SK-N-SH (cell line): ENCODE measurements at regions not wholly inside any gene's neighbourhood (a gene's known extent, or its start where the extent isn't known, plus 50 kb on each side); places are given as distances from the start of the nearest gene placed in this dataset.
"Not testable (repeated sequence)": the region's sequence is repeated elsewhere in the genome, so short reads cannot be mapped to it uniquely, and the experiment has no call there.

Source experiments
- CTCF ChIA-PET: fragments of 300-600, 350-600 bp; formaldehyde crosslinking; extraction: SDS; loops from one replicate; lab custom pipeline; 2021; lab: Yijun Ruan, JAX
- POLR2A ChIA-PET: fragments of 350-600 bp; sonication (Branson Sonifier 250); formaldehyde crosslinking; extraction: SDS; loops from one replicate; lab custom pipeline; 2020; ENCODE audit warnings: antibody characterized with exemption, inconsistent platforms; lab: Yijun Ruan, JAX
- DNase-seq: peaks from one replicate; pipeline ENCODE4 v3.0.0; 2012
- H2AFZ ChIP-seq: fragments of 200-600 bp; sonication (generic); 2 replicates; pipeline ENCODE4 v1.8.1; 2016; ENCODE audit warnings: antibody characterized with exemption, mild to moderate bottlenecking, low read depth
- H3F3A ChIP-seq: fragments of 200-600 bp; sonication (generic); replicated peaks from 2 replicates; pipeline ENCODE3; 2016; ENCODE audit warnings: antibody characterized with exemption, mild to moderate bottlenecking; ENCODE audit not compliant: insufficient read depth
- H3K27ac ChIP-seq, 2 experiments: fragments of 200-500 bp in 1 of 2; fragments of 200-600 bp in 1 of 2; sonication (Bioruptor generic) in 1 of 2; sonication (generic), shearing (Covaris generic) in 1 of 2; 2 replicates each; pipeline versions ENCODE4 v1.5.1 to v1.6.1; 2014 to 2016; ENCODE audit warnings: low read depth in 2 of 2, inconsistent platforms in 1 of 2, low read length in 1 of 2, mild to moderate bottlenecking in 1 of 2, mixed read lengths in 1 of 2
- H3K27me3 ChIP-seq: fragments of 200-600 bp; sonication (generic), shearing (Covaris generic); 2 replicates; pipeline ENCODE4 v1.6.1; 2016; ENCODE audit warnings: mixed run types; ENCODE audit not compliant: insufficient read depth
- H3K36me3 ChIP-seq, 2 experiments: fragments of 200-500 bp in 1 of 2; fragments of 200-600 bp in 1 of 2; sonication (Bioruptor generic) in 1 of 2; sonication (generic) in 1 of 2; replicated peaks in 1 of 2; 2 replicates each; pipeline versions ENCODE3 to v1.5.1; 2014 to 2016; ENCODE audit warnings: low read length in 1 of 2, mild to moderate bottlenecking in 1 of 2; ENCODE audit not compliant: insufficient read depth in 2 of 2, control insufficient read depth in 1 of 2
- H3K4me1 ChIP-seq, 2 experiments: fragments of 200-500 bp in 1 of 2; fragments of 200-600 bp in 1 of 2; sonication (Bioruptor generic) in 1 of 2; sonication (generic), shearing (Covaris generic) in 1 of 2; 2 replicates each; pipeline versions ENCODE4 v1.5.1 to v1.6.1; 2014 to 2016; ENCODE audit warnings: low read depth in 1 of 2, low read length in 1 of 2, mixed run types in 1 of 2; ENCODE audit not compliant: insufficient read depth in 2 of 2, control insufficient read depth in 1 of 2
- H3K4me2 ChIP-seq: fragments of 200-600 bp; sonication (generic), shearing (Covaris generic); 2 replicates; pipeline ENCODE4 v1.6.1; 2017; ENCODE audit warnings: mixed run types
- H3K4me3 ChIP-seq, 2 experiments: fragments of 200-500 bp in 1 of 2; fragments of 200-600 bp in 1 of 2; sonication (Bioruptor generic) in 1 of 2; sonication (generic), shearing (Covaris generic) in 1 of 2; 2 replicates each; pipeline versions ENCODE4 v1.5.1 to v1.8.1; 2014 to 2016; ENCODE audit warnings: low read depth in 2 of 2, inconsistent platforms in 1 of 2, low read length in 1 of 2, mild to moderate bottlenecking in 1 of 2, mixed read lengths in 1 of 2, moderate library complexity in 1 of 2
- H3K79me2 ChIP-seq: fragments of 200-600 bp; sonication (generic); 2 replicates; pipeline ENCODE4 v1.8.1; 2017; ENCODE audit warnings: mild to moderate bottlenecking; ENCODE audit not compliant: insufficient read depth
- H3K9ac ChIP-seq: fragments of 200-600 bp; sonication (generic); 2 replicates; pipeline ENCODE4 v1.6.1; 2017; ENCODE audit warnings: mixed run types
- H3K9me2 ChIP-seq: fragments of 200-600 bp; sonication (generic); 2 replicates; pipeline ENCODE4 v1.6.1; 2017; ENCODE audit warnings: mixed run types
- H3K9me3 ChIP-seq: fragments of 200-600 bp; sonication (generic); 2 replicates; pipeline ENCODE4 v1.6.1; 2017; ENCODE audit warnings: mixed run types, mild to moderate bottlenecking, moderate library complexity
- H4K20me1 ChIP-seq: fragments of 200-600 bp; sonication (generic); 2 replicates; pipeline ENCODE4 v1.6.1; 2017; ENCODE audit warnings: mild to moderate bottlenecking, mixed run types; ENCODE audit not compliant: insufficient read depth
- ELF1 ChIP-seq: IDR thresholded peaks from 2 replicates; pipeline ENCODE4 v1.4.0; 2012
- EP300 ChIP-seq, 2 experiments: IDR thresholded peaks; 2 replicates each; pipeline versions ENCODE4 v1.4.0 to v1.6.1; 2012; ENCODE audit warnings: borderline replicate concordance in 1 of 2, low read depth in 1 of 2, low read length in 1 of 2
- GABPA ChIP-seq: IDR thresholded peaks from 2 replicates; pipeline ENCODE4 v1.4.0; 2012; ENCODE audit warnings: low read depth, mild to moderate bottlenecking
- MEF2A ChIP-seq: IDR thresholded peaks from 2 replicates; pipeline ENCODE4 v1.4.0; 2012; ENCODE audit warnings: low read depth, borderline replicate concordance
- MXI1 ChIP-seq: IDR thresholded peaks from 2 replicates; pipeline ENCODE4 v1.6.1; 2012; ENCODE audit warnings: mild to moderate bottlenecking, low read depth, low read length, improper control_type of control experiment
- NFIC ChIP-seq: IDR thresholded peaks from 2 replicates; pipeline ENCODE4 v1.4.0; 2012; ENCODE audit warnings: borderline replicate concordance
- RFX5 ChIP-seq: IDR thresholded peaks from 2 replicates; pipeline ENCODE4 v1.6.1; 2012; ENCODE audit warnings: mild to moderate bottlenecking, improper control_type of control experiment, low read length
- RXRA ChIP-seq: IDR thresholded peaks from 2 replicates; pipeline ENCODE4 v1.4.0; 2012; ENCODE audit warnings: low read depth, mild to moderate bottlenecking, borderline replicate concordance
- SMC3 ChIP-seq: IDR thresholded peaks from 2 replicates; pipeline ENCODE4 v1.6.1; 2012; ENCODE audit warnings: low read depth, low read length, improper control_type of control experiment
- TAF1 ChIP-seq: IDR thresholded peaks from 2 replicates; pipeline ENCODE4 v1.6.1; 2012; ENCODE audit warnings: low read depth, mild to moderate bottlenecking, low read length, moderate library complexity, borderline replicate concordance
- USF1 ChIP-seq: IDR thresholded peaks from 2 replicates; pipeline ENCODE4 v1.4.0; 2012; ENCODE audit warnings: low read depth, borderline replicate concordance
- USF2 ChIP-seq: fragments of 150-350 bp; IDR thresholded peaks from 2 replicates; pipeline ENCODE4 v1.6.1; 2017; ENCODE audit warnings: antibody characterized with exemption, low read length, low read depth, borderline replicate concordance
- ZBTB33 ChIP-seq: IDR thresholded peaks from 2 replicates; pipeline ENCODE4 v1.4.0; 2012; ENCODE audit warnings: low read depth, borderline replicate concordance
- WGBS: methylation state at CpG from one replicate; pipeline ENCODE4 v1.1.6; 2017; ENCODE audit warnings: low lambda C conversion rate; 5-methylcytosine and 5-hydroxymethylcytosine counted together

- H3K4me2 ChIP-seq, CTCF ChIA-PET, H4K20me1 ChIP-seq, H3K9me2 ChIP-seq, H3K9ac ChIP-seq, H2AFZ ChIP-seq, POLR2A ChIA-PET, H3K79me2 ChIP-seq, H3K4me3 ChIP-seq, H3K4me1 ChIP-seq, H3K36me3 ChIP-seq, H3K9me3 ChIP-seq, H3K27me3 ChIP-seq, H3K27ac ChIP-seq, DNase-seq, H3F3A ChIP-seq: not testable (repeated sequence)
- 87% methylated on average over 4 of the region's 9 CpGs for WGBS
These were observed 256.3 kb upstream of the GULP1 start for GRCh38 chr2:188035377-188035776.

GRCh38 chr2:188036786-188037185 lies 254.9 kb upstream of the GULP1 start:
- POLR2A ChIA-PET, H3K27me3 ChIP-seq, H3K9me3 ChIP-seq, H3K4me2 ChIP-seq, H3K4me1 ChIP-seq, H3K9ac ChIP-seq, H3K27ac ChIP-seq, H4K20me1 ChIP-seq, DNase-seq, H3K4me3 ChIP-seq, H3F3A ChIP-seq, H3K79me2 ChIP-seq, CTCF ChIA-PET, H3K9me2 ChIP-seq, H3K36me3 ChIP-seq, H2AFZ ChIP-seq: not testable (repeated sequence)
- 92% methylated on average over 5 of the region's 5 CpGs for WGBS

- no peak for DNase-seq
These were observed 252.4 kb upstream of the GULP1 start for GRCh38 chr2:188039307-188039706.

GRCh38 chr2:188042412-188042811 lies 249.3 kb upstream of the GULP1 start:
- ChIA-PET CTCF (interaction anchor here (1.5 kb wide), 1 partner anchor 21 kb away, joined by 3 read pairs; no protein-coding TSS in a partner anchor), POLR2A (no interaction called here)
- Histone ChIP-seq H3K79me2 (no peaks in the 10 kb centered on the region), H3K4me2 (no peak overlapping the region), H3K4me3 (no peak overlapping the region), H3K27me3 (no peaks in the 10 kb centered on the region), H2AFZ (peak overlapping the region; percentile 42; the same call in 1 of the 2 replicates), H3F3A (no peaks in the 10 kb centered on the region), H3K27ac (peak overlapping the region in 1 of 2 experiments; percentile 22; a peak in 1 of 4 replicates), H3K36me3 (no peaks in the 10 kb centered on the region), H4K20me1 (no peaks in the 10 kb centered on the region), H3K9me3 (no peaks in the 10 kb centered on the region), H3K9ac (no peak overlapping the region), H3K9me2 (no peaks in the 10 kb centered on the region), H3K4me1 (no peaks in the 10 kb centered on the region)
- DNase-seq = no peak
- TF ChIP-seq RXRA = no peak
- no peak for TF ChIP-seq USF2
- TF ChIP-seq USF1 = peak; percentile 65; the same call in 1 of the 2 replicates
- no peak for TF ChIP-seq MXI1
- no peak for TF ChIP-seq NFIC
- no peak for TF ChIP-seq MEF2A
- no peak for TF ChIP-seq SMC3
- TF ChIP-seq GABPA = no peak
- no peak for TF ChIP-seq RFX5
- TF ChIP-seq TAF1 = no peak
- TF ChIP-seq ZBTB33 = no peak
- TF ChIP-seq ELF1 = no peak
- TF ChIP-seq EP300 (IDR thresholded peaks at IDR 0.05; ENCODE audit: borderline replicate concordance in 1 of 2, low read depth in 1 of 2, low read length in 1 of 2) = no peak

More at GRCh38 chr2:188039307-188039706, 252.4 kb upstream of the GULP1 start:
- Histone ChIP-seq H3K36me3 (no peaks in the 10 kb centered on the region), H3K4me2 (no peak overlapping the region), H3K79me2 (no peaks in the 10 kb centered on the region), H3K9ac (no peak overlapping the region), H3K27ac (no peak overlapping the region), H3K27me3 (no peaks in the 10 kb centered on the region), H2AFZ (no peak overlapping the region), H3K4me1 (no peaks in the 10 kb centered on the region), H3K9me3 (no peaks in the 10 kb centered on the region), H3K9me2 (no peaks in the 10 kb centered on the region), H3F3A (no peaks in the 10 kb centered on the region), H4K20me1 (no peaks in the 10 kb centered on the region), H3K4me3 (no peak overlapping the region)
- ChIA-PET CTCF (no interaction called here), POLR2A (no interaction called here)
- no peak for TF ChIP-seq GABPA
